ENCODE measurements at regions not wholly inside any gene's neighbourhood (a gene's known extent, or its start where the extent isn't known, plus 50 kb on each side); places are given as distances from the start of the nearest gene placed in this dataset.

- Histone ChIP-seq H3K4me2 (ENCODE audit: low read length) (no peak overlapping the region), H3K9me3 (ENCODE audit: control insufficient read depth, insufficient read depth, low read length) (no peaks in the 10 kb centered on the region), H3K36me3 (ENCODE audit: control insufficient read depth, low read length) (no peaks in the 10 kb centered on the region), H3K27me3 (ENCODE audit: control insufficient read depth, low read length) (no peaks in the 10 kb centered on the region), H3K27ac (ENCODE audit: low read depth, low read length) (no peak overlapping the region), H3K4me3 (ENCODE audit: low read length) (no peak overlapping the region), H3K4me1 (ENCODE audit: control insufficient read depth, low read length) (no peaks in the 10 kb centered on the region), H4K20me1 (ENCODE audit: control insufficient read depth, insufficient read depth, low read depth, low read length) (no peaks in the 10 kb centered on the region), H3K79me2 (ENCODE audit: control insufficient read depth, low read length) (no peaks in the 10 kb centered on the region), H3K9me2 (replicated peaks; ENCODE audit: control insufficient read depth, low read length) (no peaks in the 10 kb centered on the region), H3F3A (ENCODE audit: control insufficient read depth, insufficient read depth) (no peaks in the 10 kb centered on the region)
- TF ChIP-seq CTCF (IDR thresholded peaks at IDR 0.05; ENCODE audit: low read depth, low read length, poor library complexity, severe bottlenecking): peak; percentile 25
- no peak for TF ChIP-seq EZH2phosphoT487 (IDR thresholded peaks at IDR 0.05; ENCODE audit: borderline replicate concordance, low read length)
These were observed 226.3 kb upstream of the LDB2 start for GRCh38 chr4:17124767-17125166.

- Histone ChIP-seq H3K27me3 (ENCODE audit: control insufficient read depth, low read length) (no peaks in the 10 kb centered on the region), H3F3A (ENCODE audit: control insufficient read depth, insufficient read depth) (no peaks in the 10 kb centered on the region), H3K27ac (ENCODE audit: low read depth, low read length) (no peak overlapping the region), H3K36me3 (ENCODE audit: control insufficient read depth, low read length) (no peaks in the 10 kb centered on the region), H3K9me2 (replicated peaks; ENCODE audit: control insufficient read depth, low read length) (no peaks in the 10 kb centered on the region), H3K79me2 (ENCODE audit: control insufficient read depth, low read length) (no peaks in the 10 kb centered on the region), H3K9me3 (ENCODE audit: control insufficient read depth, insufficient read depth, low read length) (no peaks in the 10 kb centered on the region), H3K4me1 (ENCODE audit: control insufficient read depth, low read length) (no peaks in the 10 kb centered on the region), H3K4me2 (ENCODE audit: low read length) (no peak overlapping the region), H4K20me1 (ENCODE audit: control insufficient read depth, insufficient read depth, low read depth, low read length) (no peaks in the 10 kb centered on the region), H3K4me3 (ENCODE audit: low read length) (no peak overlapping the region)
- TF ChIP-seq CTCF (IDR thresholded peaks at IDR 0.05; ENCODE audit: low read depth, low read length, poor library complexity, severe bottlenecking) (no peak), EZH2phosphoT487 (IDR thresholded peaks at IDR 0.05; ENCODE audit: borderline replicate concordance, low read length) (no peak)
These were observed 222.3 kb upstream of the LDB2 start for GRCh38 chr4:17120761-17121160.

GRCh38 chr4:17117746-17118145 is 219.3 kb upstream of the LDB2 start:
- no peaks in the 10 kb centered on the region for H3K4me1 ChIP-seq (ENCODE audit: control insufficient read depth, low read length)
- no peak overlapping the region for H3K4me2 ChIP-seq (ENCODE audit: low read length)
- no peaks in the 10 kb centered on the region for H3K79me2 ChIP-seq (ENCODE audit: control insufficient read depth, low read length)
- no peaks in the 10 kb centered on the region for H4K20me1 ChIP-seq (ENCODE audit: control insufficient read depth, insufficient read depth, low read depth, low read length)
- no peak overlapping the region for H3K4me3 ChIP-seq (ENCODE audit: low read length)
- H3K27me3 ChIP-seq (ENCODE audit: control insufficient read depth, low read length): no peaks in the 10 kb centered on the region
- no peaks in the 10 kb centered on the region for H3K9me2 ChIP-seq (replicated peaks; ENCODE audit: control insufficient read depth, low read length)
- no peaks in the 10 kb centered on the region for H3F3A ChIP-seq (ENCODE audit: control insufficient read depth, insufficient read depth)
- no peak overlapping the region for H3K27ac ChIP-seq (ENCODE audit: low read depth, low read length)
- no peaks in the 10 kb centered on the region for H3K9me3 ChIP-seq (ENCODE audit: control insufficient read depth, insufficient read depth, low read length)
- no peaks in the 10 kb centered on the region for H3K36me3 ChIP-seq (ENCODE audit: control insufficient read depth, low read length)
- no peak for TF ChIP-seq EZH2phosphoT487 (IDR thresholded peaks at IDR 0.05; ENCODE audit: borderline replicate concordance, low read length)
- TF ChIP-seq CTCF (IDR thresholded peaks at IDR 0.05; ENCODE audit: low read depth, low read length, poor library complexity, severe bottlenecking): no peak

- Histone ChIP-seq H3K79me2 (ENCODE audit: control insufficient read depth, low read length) (no peaks in the 10 kb centered on the region), H3K4me2 (ENCODE audit: low read length) (no peak overlapping the region)
These were observed 217.1 kb upstream of the LDB2 start for GRCh38 chr4:17115583-17115982.

More at GRCh38 chr4:17115583-17115982, 217.1 kb upstream of the LDB2 start:
- Histone ChIP-seq H3K9me3 (ENCODE audit: control insufficient read depth, insufficient read depth, low read length) (no peaks in the 10 kb centered on the region), H3K9me2 (replicated peaks; ENCODE audit: control insufficient read depth, low read length) (no peaks in the 10 kb centered on the region), H3K4me3 (ENCODE audit: low read length) (no peak overlapping the region), H3K36me3 (ENCODE audit: control insufficient read depth, low read length) (no peaks in the 10 kb centered on the region), H3K27ac (ENCODE audit: low read depth, low read length) (no peak overlapping the region), H3F3A (ENCODE audit: control insufficient read depth, insufficient read depth) (no peaks in the 10 kb centered on the region), H4K20me1 (ENCODE audit: control insufficient read depth, insufficient read depth, low read depth, low read length) (no peaks in the 10 kb centered on the region), H3K27me3 (ENCODE audit: control insufficient read depth, low read length) (no peaks in the 10 kb centered on the region), H3K4me1 (ENCODE audit: control insufficient read depth, low read length) (no peaks in the 10 kb centered on the region)
- no peak for TF ChIP-seq CTCF (IDR thresholded peaks at IDR 0.05; ENCODE audit: low read depth, low read length, poor library complexity, severe bottlenecking)
- no peak for TF ChIP-seq EZH2phosphoT487 (IDR thresholded peaks at IDR 0.05; ENCODE audit: borderline replicate concordance, low read length)

Data from DOHH2 (cell line).